ENCODE measurements at regions not wholly inside any gene's neighbourhood (a gene's known extent, or its start where the extent isn't known, plus 50 kb on each side); places are given as distances from the start of the nearest gene placed in this dataset.

DNA sequence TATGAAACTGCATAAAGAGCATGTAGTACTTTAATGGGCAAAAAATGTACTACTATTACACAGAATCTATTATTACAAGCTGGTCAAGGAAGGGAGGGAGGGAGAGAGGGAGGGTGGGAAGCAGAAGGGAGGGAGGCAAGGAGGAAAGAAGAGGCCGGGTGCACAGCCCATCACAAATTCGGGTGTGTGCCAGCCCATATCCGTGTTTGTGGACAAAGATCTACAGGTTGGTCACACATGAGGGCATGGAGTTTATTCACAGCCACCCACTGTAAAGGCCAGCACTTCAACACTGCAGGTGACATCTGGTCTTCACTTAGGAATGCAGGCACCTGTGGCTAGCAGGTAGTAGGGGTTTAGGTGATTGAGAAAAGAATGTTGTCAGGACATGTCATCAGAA is 352.5 kb upstream of the NBEA start:
- no peak for DNase-seq

DNA sequence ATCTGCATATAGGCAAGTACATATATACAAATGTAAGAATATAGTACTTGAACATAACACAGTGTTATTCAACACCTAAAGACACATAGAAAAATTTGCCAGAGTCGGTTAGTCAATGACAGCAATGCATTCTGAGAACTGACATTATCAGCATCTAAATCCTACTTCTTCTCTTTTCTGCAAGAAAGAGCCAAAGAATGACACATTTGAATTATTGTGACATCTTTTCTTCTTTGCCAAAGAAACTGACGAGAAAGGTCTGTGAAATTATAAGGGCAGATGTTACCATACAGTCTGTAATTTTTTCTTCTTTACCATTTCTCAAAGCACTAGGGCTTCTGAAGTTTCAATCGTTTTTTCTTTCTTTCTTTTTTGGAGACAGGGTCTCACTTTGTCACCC is 350.9 kb upstream of the NBEA start:
- DNase-seq: no peak

DNA sequence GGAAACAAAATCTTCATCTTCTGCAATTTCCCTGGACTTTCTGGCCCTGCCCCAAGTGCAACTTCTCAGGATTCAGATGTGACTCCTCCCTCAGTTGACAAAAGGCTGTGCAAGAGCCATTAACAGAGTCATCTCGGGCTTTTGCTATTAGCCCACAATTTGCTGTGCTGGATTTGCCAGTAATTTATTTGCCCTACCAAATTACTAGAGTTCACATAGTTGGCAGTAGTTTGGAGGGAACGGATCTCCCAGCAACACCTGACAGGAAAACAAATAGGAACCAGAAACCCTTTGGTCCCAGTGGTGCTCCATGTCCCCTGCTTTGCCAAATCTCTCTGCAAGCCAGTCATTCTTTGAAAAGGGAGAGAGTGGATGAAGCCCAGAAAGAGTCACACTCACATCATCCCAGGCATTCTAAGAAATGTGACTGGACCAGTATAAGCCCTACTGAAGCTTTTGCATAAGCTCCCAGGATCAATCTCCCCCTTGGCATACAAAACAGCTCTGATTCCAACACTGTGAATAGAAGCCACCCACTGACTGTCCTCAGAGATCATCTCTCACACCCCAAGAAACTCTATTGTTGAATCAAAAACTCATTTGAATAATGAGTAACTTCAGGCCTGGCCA is 350.1 kb upstream of the NBEA start:
- DNase-seq: no peak

DNA sequence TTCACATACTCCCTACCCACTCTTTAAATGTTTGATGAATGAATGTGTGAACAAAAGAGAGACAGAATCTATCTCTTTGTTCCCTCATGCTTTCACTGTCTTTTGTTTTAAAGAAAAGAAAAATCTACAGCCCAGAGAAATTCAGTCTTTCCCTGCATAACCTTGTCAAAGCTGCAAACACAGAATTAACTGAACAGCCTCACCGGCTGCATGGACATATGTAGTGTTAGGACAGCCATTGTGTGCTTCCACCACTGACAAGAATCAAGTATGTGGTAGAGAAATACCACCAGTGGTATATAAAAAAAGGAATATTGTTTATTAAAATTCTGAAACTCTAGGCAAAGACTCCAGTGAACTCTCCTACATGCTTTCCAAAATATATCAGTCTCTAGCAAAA is 348.4 kb upstream of the NBEA start:
- no peak for DNase-seq

DNA sequence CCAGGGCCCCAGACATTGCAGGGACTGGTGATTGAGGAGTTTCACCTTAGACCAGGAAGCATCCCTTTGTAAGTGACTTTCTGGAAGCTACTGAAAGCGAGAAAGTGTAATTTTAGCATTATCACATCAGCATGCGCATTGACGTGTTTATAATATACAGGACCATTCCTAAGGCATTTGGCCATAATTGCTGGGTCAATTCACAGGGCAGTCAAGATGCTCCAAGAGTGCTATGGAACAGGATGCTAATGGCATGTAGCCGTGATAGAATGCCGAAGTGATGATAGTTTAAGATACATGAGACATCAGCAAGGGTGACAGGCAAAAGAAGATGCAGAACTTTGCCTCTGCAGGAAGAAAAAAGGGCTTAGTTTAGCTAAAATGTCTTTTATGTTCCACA is 347.6 kb upstream of the NBEA start:
- no peak for DNase-seq

DNA sequence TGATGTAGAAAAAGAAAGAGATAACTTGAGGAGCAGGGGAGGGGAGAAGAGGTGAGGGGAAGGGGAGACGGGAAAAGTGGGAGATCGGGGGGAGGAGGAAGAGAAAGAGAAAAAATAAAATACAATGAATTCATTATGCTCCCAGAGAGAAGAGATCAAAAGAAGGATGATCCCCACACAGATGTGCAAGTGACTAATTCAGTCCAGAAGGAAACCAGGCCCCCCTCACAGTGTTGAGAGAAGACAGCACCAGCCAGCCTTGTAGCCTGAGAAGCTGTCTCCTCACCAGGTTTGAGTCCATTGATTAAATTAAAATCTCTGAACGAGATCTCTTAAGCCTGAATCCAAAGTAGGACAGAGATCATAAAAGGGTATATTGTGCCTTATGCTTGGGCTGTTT is 333.7 kb upstream of the NBEA start:
- DNase-seq: no peak

DNA sequence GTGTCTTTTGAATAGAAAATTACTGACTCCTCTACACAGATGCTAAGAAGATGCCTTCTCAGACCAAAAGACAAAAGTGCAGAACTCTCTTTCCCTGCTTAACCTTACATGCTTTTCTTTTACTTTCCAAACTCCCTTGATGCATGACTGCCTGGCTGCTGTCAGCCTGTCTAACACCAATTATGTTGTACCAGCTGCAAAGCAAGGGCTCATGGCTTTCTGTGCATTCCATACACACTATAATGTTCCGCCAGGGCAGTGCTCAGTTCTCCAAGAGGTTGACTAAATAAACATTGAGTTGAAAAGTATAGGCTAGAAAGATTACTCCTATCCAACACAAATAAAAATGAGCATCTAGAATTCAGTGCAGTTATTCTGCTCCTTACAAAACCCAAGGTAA is 330.4 kb upstream of the NBEA start:
- no peak for DNase-seq

DNA sequence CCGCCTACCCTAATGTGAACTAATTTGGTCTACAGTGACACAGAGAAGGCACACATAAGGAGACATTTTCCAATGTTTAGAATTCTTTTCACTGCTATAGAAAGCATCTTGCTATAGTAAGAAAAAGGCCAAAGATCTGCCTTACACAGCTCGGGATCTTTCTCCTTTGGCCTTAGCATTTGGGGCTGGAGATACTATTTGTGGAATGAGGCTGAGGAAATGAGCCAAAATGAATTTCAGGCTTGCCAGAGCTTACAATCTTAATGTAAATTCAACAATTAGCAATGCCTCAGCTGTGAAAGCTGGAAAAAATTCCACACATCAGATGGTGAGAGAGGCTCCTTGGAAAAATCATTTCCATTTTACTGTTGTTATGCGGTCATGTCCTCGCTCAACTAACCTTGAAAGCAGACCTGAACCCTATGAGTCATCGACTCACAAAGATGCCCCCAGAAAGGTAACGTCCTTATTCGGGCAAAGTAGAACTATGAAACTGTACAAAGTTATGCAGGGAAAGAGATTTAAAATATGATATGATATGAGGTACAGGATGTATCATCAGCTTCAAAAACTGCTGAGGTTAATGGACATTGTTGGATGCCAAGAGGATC is 324.5 kb upstream of the NBEA start:
- no peak for DNase-seq

DNA sequence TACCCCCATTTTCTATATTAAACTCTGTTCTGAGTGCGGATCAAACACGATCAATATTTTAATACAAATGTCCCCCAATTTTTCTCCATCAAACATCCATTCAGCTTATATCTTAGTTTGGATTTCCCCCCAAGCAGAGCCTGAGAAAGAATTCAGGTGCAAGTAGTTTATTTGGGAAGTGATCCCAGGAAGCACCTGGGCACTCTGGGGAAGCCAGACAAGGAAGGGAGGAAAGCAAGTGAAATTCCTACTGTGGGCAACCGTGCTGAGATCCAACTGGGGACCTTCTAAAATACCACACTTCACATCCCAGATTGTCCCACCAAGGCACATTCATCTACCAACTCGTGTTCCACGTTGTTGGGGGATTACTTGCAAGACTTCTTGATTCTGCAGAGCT is 323.4 kb upstream of the NBEA start:
- DNase-seq: no peak

DNA sequence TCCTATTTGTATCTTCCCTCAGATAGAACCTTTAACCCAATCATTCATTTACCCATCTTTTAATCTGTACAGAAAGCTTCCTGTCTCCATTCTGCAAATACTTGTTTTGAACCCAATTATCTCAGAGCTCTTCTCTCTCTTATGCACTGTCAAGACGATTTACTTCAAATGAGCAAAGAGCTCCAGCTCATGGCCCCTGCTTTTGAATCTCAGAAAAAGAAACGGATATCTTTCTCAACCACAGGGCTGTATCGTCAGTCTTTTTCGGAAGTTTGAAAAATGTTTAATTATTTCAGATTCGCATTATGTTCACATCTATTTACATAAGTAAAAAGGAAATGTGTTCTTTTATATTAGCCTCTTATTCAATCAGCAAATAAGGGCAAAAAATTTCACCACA is 322.7 kb upstream of the NBEA start:
- DNase-seq: no peak

DNA sequence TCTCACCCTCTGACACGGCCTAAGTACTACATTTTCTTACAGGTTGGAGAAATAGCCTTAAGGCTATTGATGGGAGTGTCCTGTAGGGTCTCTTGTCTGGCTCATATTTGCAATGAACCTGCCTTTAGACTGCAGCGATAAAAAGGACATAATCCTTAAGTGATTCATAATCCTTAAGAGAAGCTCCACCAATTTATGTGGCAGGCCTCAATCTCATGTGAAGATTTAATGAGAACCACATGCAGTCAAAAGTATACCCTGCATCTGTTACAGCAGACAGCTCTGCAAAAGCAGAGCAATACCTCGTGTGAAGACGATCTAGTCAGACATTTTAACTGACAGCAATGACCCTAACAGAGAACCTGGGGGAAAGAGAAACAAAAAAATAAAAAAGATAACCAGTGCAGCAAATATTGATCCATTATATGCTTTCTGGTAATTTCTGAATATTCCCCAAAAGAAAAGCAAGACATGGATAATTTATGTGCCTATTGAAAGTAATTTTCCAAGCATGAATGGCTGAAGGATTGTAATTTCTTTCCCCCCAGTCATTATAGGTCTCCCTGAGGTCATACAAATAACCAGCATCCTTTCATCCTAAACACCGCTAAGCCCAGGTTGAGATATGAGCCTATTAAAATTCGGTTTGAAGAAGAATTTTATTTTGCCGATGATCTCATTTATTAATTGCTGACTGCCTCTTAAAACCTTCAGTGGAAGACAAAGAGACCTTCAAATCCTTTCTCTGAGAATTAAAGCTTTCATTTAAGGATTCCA is 321.8 kb upstream of the NBEA start:
- DNase-seq: no peak

DNA sequence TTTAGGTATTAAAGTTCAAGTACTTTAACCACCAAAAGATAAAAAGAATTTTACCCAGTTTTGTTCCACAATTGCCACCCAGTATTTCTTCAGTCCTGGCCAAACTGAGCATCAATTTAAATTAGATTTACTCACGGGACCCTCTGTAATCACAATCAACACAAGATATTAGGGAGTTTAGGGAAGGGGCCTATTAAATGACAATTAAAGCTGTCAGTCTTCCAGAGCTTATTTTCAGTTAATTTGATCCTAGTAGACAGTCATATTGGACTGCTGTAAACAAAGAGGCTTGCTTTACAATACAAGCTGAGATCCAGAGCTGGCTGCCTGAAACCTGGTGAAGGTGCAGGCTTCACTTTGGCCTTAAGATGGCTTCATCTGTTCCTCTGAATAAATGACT is 321.2 kb upstream of the NBEA start:
- DNase-seq: no peak

DNA sequence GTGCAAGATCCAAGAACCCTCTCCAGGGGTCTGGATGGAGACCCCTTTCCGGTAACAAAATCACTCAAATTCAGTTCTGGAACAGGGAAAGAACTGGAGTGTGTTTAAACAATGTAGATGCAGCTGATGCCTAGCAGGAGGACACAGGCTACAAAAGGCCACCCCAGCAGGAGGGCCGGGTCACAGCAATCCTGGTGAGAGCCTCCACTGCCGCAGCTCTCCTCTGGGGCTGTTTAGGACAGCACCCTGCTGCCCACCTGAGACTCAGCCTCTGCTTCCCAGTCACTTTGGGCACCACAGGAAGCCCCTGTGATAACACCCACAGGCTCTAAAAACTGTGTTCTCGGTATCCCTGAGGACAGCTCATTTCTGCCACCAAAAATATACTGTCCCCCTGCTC is 318.7 kb upstream of the NBEA start:
- no peak for DNase-seq

DNA sequence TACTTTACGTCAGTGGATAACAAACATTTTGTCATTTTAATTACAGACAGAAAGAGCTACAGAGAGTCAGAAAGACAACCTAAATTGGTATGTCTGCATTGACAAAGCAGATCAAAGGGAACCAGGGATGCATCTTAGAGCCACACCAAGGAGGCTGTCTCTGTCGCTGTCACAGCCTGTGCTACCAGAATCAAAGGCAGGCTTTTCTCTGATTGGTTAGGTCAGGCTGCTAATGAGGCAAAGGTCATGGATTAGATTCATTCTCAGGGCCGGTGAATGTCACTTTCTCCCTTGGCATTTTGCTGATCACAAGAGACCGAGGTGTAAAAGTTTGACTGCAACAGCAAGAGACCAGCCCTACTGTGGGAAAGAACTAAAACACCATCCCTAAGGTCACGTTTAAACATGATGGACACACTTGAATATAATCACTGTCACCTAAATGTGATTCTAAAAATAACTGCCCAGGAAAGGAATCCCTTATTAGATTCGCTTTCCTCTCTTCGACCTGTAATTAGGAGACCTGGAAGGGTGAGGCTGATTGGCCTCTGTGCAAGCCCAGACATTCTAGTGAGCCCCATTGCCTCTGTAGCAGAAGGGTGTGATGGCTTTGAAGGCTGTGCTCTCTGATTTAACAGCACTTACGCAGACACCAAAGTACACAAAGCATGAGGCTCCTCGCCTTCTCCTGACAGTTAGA is 314.4 kb upstream of the NBEA start:
- DNase-seq: no peak

DNA sequence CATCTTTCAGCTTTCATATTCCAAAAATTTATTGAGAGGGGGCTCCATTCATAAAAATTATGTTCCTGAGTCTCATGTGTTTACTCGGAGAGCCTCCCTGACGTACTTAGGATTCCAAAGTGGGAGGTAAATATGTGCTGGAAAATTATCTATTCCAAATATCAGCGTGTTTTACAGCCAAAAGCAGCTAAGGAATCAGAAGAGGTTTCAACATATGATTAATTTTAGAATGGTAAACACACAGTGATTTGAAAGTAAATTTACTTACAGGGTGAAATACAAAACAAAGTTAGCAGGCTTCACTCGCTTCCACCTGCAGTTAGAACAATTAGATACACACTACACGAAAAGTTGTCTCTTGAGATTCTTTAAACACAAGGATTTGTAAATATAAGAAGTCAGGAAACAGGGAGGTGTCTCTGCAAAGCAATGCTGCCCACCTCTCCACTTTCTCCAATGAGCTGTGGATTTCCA is 313.8 kb upstream of the NBEA start:
- no peak for DNase-seq

DNA sequence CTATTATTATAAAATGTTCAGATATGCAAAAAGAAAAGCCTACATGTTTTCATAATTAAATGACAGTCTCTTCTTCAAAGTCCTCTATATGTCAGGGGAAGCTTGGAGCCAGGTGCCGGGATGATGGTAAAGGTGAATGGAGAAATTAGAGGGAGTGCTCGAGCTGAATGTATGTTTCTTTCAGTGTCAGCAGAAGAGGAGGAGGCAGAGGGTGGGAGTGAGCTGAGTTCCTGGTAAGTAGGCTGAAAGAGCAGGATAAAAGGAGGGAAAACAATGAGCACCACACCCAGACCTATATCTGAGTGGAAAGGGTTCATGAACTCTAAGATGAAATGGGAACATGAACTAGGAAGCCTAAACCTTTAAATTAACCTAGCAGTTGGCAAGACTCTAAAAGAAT is 307.6 kb upstream of the NBEA start:
- no peak for DNase-seq

DNA sequence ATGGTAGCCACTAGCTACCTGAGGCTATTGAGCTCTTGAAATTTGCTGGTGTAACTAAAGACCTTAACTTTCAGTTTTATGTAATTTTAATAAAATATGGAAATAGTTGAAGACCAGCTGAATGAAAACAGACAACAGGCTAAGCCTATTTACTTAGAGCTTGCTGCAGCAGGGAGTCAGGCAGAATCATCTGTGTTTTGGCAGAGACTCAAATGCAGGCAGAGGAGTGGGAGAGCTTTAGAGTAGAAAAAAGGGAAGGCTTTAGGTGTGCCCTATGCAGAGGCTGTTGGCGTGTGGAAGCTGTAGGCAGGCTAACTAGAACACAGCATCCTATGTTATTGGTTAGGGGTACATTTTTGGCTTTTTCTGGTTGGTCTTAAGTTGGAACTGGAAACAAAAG is 304.9 kb upstream of the NBEA start:
- DNase-seq: no peak

DNA sequence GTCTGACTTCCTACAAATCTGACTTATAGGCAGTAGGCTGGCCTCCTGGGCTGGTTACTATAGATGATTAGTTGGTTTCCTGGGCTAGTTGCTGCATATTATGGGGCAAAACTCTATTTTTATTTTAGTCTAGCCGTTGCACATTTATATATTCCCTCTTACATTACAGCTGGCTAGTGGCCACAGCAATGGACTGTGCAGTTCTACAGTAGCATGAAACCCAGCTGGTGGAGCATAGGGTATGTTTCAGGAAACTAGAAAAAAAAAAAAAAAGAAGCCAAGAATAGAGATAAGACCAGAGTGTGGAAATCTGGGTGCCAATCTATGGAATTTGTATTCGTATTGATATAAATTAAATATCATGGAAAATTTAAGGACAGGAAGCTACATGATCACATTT is 304.4 kb upstream of the NBEA start:
- DNase-seq: no peak

DNA sequence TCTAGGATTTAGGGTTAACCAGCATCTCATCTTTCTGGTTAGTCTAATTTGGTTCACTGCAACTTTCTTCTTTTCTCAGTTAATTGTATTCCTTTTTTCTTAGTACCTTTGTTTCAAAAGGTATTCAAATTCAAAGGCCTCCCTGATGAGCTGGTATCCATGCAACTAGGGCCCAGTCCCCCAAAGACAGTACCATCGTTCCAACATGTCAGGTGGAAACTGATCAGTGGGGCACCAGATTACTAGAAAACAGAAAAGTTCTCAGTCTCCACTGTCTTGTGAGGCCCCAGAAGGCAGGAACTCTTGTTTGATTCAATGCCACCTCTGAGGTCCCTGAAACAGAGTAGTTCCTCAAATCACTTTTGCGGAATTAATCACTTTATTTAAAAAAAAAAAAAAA is 303.2 kb upstream of the NBEA start:
- DNase-seq: no peak

DNA sequence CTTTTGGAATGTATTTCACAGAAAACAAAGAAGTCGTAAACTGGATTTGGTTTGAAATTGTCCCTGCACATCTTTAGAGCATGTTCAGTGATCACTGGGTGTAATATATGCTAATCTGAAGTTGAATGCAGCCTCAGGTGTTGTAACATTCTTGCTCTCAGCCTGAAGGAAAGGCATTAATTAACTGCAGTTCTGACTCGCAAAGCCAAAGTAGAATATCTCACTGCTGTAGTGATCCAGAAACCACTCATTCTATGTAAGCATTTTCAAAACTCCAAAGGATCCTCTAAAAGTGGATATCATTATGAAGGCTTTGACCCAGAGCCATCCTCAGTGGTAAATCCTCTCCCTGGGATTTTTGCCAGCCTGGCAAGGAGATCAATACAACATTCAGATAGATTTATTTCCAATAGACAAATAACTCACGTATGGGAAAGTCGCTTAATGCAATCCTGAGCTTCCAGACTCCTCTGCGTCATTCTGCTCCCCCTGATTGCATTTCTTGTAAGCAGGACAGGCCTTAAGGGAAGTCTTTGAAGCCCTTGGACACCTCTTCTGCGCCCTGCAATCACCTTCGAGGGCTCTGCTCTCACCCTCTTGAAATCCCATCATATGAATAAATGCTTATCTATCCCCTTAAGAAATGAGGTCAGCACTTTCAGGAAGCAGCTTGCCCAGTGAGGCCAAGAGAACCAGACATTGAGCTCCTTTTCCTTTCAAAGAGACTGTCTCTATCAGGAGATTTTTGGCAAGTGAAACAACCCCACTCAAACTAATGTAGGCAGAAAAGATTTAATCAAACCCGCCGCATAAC is 301.7 kb upstream of the NBEA start:
- DNase-seq: no peak

DNA sequence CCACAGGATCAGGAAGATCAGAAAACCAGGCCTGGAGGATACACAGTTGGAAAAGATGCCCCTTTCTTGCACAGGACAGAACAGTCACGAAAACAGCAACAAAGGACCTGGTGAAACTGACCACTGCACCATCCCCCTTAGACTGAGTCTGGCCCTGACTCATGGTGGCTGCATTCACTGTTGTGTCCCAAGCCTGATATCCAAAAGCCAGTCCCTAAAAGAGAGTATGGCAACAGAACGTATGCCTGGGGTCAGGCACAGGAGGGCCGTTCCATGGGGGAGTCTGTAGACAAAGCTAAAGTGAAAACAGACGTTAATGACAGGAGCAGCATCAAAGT is 301.1 kb upstream of the NBEA start:
- no peak for DNase-seq

DNA sequence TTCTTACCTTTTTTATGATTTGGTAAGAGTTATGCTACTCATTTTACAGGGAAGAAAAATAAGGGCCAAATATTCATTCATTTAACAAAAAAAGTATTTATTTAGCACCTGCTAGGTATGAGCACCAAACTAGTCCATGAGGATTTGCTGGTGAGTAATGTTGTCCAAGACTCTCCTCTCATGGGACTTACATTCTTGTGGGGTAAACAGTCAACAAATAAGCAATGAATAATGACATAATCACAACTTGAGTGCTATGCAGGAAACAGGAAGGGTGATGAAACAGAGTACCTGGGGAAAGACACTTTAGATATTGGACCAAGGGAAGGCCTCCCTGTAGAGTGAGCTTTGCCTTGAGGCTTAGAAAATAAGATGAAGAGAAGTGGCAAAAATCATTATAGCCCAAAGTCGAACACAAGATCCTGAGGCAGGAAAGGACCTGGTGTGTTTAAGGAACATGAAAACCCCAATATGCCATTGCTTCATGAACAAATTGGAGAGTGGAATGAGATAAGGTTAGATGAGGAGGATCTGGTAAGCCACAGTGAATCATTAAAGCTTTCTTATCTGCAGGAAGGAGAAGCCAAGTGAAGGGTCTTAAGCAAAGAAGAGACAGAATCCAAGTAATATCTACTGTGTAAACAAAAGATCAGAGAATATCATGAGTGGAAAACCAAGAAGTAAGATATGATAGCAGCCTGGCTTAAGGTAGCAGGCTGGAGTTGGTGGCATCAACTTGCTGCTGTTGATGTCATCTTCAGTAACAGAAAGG is 294.5 kb upstream of the NBEA start:
- no peak for DNase-seq

Measured in activated CD8-positive, alpha-beta memory T cell treated with anti-CD3 and anti-CD28 coated beads for 24 hours (primary cell).